DOHH2 (cell line): ENCODE measurements at regions not wholly inside any gene's neighbourhood (a gene's known extent, or its start where the extent isn't known, plus 50 kb on each side); places are given as distances from the start of the nearest gene placed in this dataset.

Source experiments
- H3F3A ChIP-seq: fragments of 200-600 bp; sonication (generic), shearing (Covaris generic); 2 replicates; pipeline ENCODE4 v1.6.0; 2016; ENCODE audit warnings: antibody characterized with exemption, mild to moderate bottlenecking; ENCODE audit not compliant: control insufficient read depth, insufficient read depth
- H3K27ac ChIP-seq: fragments of 200-600 bp; sonication (generic); 2 replicates; pipeline ENCODE4 v1.5.1; 2014; ENCODE audit warnings: low read depth, mild to moderate bottlenecking, low read length, moderate library complexity
- H3K27me3 ChIP-seq: fragments of 200-600 bp; sonication (generic); 2 replicates; pipeline ENCODE4 v1.6.1; 2014; ENCODE audit warnings: mild to moderate bottlenecking, low read length, mixed read lengths; ENCODE audit not compliant: control insufficient read depth
- H3K36me3 ChIP-seq: fragments of 200-600 bp; sonication (generic); 2 replicates; pipeline ENCODE4 v1.6.1; 2014; ENCODE audit warnings: mild to moderate bottlenecking, low read length, moderate library complexity, mixed read lengths; ENCODE audit not compliant: control insufficient read depth
- H3K4me1 ChIP-seq: fragments of 200-600 bp; sonication (generic); 2 replicates; pipeline ENCODE4 v1.6.1; 2014; ENCODE audit warnings: mild to moderate bottlenecking, low read length, mixed read lengths; ENCODE audit not compliant: control insufficient read depth
- H3K4me2 ChIP-seq: fragments of 200-600 bp; sonication (generic); 2 replicates; pipeline ENCODE4 v1.6.0; 2014; ENCODE audit warnings: mild to moderate bottlenecking, low read length, moderate library complexity
- H3K4me3 ChIP-seq: fragments of 200-600 bp; sonication (generic); 2 replicates; pipeline ENCODE4 v1.5.1; 2014; ENCODE audit warnings: mild to moderate bottlenecking, low read length, mixed read lengths
- H3K79me2 ChIP-seq: fragments of 200-600 bp; sonication (generic); 2 replicates; pipeline ENCODE4 v1.6.1; 2014; ENCODE audit warnings: mild to moderate bottlenecking, low read length, mixed read lengths; ENCODE audit not compliant: control insufficient read depth
- H3K9me2 ChIP-seq: fragments of 200-600 bp; sonication (generic); replicated peaks from 2 replicates; pipeline ENCODE4 v1.6.1; 2014; ENCODE audit warnings: mild to moderate bottlenecking, low read length, mixed read lengths; ENCODE audit not compliant: control insufficient read depth
- H3K9me3 ChIP-seq: fragments of 200-600 bp; sonication (generic); 2 replicates; pipeline ENCODE4 v1.6.1; 2014; ENCODE audit warnings: antibody characterized with exemption, low read length, mixed read lengths; ENCODE audit not compliant: control insufficient read depth, insufficient read depth
- H4K20me1 ChIP-seq: fragments of 200-600 bp; sonication (generic); 2 replicates; pipeline ENCODE4 v1.6.0; 2014; ENCODE audit warnings: low read depth, mild to moderate bottlenecking, antibody characterized with exemption, low read length, moderate library complexity; ENCODE audit not compliant: control insufficient read depth, insufficient read depth
- EZH2phosphoT487 ChIP-seq: fragments of 200-600 bp; sonication (generic); IDR thresholded peaks from 2 replicates; pipeline ENCODE4 v1.6.1; 2017; ENCODE audit warnings: borderline replicate concordance, mild to moderate bottlenecking, antibody characterized with exemption, low read length, moderate library complexity, mixed read lengths
- TF ChIP-seq, protein P1 (sequence below): fragments of 200-600 bp; sonication (generic); IDR thresholded peaks from one replicate; pipeline ENCODE4 v1.5.1; 2014; ENCODE audit warnings: antibody characterized with exemption, mild to moderate bottlenecking, low read depth, low read length; ENCODE audit not compliant: poor library complexity, severe bottlenecking

DNA sequence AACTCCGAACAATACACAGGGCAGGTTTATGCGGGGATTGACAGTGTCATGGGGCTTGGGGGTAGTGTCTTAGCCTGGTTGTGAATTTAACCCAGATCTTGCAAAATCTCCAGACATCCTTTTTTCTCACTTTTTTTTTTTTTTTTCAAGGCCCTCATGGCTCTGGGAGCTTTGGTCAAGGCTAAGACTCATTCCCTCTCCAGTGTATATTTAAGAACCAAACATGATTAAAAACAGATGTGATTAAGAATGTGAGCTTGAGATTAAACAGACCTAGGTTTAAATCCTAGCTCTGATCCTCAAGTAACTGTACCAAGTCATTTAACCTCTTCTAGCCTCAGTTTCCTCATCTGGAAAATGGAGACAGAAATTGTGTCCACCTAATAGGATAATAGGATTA lies 151.7 kb upstream of the FUT8 start:
- H3K27me3 ChIP-seq: no peaks in the 10 kb centered on the region
- no peaks in the 10 kb centered on the region for H3K79me2 ChIP-seq
- no peak overlapping the region for H3K27ac ChIP-seq
- no peaks in the 10 kb centered on the region for H3K36me3 ChIP-seq
- H4K20me1 ChIP-seq: no peaks in the 10 kb centered on the region
- H3K4me3 ChIP-seq: no peak overlapping the region
- no peaks in the 10 kb centered on the region for H3F3A ChIP-seq
- H3K9me3 ChIP-seq: no peaks in the 10 kb centered on the region
- H3K9me2 ChIP-seq: no peaks in the 10 kb centered on the region
- TF ChIP-seq, protein P1, sequence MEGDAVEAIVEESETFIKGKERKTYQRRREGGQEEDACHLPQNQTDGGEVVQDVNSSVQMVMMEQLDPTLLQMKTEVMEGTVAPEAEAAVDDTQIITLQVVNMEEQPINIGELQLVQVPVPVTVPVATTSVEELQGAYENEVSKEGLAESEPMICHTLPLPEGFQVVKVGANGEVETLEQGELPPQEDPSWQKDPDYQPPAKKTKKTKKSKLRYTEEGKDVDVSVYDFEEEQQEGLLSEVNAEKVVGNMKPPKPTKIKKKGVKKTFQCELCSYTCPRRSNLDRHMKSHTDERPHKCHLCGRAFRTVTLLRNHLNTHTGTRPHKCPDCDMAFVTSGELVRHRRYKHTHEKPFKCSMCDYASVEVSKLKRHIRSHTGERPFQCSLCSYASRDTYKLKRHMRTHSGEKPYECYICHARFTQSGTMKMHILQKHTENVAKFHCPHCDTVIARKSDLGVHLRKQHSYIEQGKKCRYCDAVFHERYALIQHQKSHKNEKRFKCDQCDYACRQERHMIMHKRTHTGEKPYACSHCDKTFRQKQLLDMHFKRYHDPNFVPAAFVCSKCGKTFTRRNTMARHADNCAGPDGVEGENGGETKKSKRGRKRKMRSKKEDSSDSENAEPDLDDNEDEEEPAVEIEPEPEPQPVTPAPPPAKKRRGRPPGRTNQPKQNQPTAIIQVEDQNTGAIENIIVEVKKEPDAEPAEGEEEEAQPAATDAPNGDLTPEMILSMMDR: no peak
- no peak for TF ChIP-seq EZH2phosphoT487
- peaks cover 6% of the 10 kb centered on the region for H3K4me1 ChIP-seq
- no peak overlapping the region for H3K4me2 ChIP-seq

DNA sequence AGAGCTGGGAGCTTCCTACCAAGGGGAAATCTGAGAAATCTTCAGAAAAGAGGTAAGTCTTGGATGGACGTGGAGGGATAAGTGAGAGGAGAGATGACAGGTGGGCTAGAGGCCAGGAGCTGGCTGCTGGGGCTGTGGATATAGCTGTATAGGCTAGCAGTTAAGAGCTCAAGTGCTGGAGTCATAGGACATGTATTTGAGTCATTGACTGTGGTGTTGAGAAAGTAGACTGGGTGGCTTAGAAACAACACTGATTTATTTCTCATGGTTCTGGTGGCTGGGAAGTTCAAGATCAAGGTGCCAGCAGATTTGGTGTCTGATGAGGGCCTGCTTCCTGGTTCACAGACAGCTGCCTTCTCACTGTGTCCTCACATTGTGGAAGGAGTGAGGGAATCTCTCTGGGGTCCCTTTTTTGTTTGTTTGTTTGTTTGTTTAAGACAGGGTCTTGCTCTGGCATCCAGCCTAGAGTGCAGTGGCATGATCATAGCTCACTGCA lies 151.1 kb upstream of the FUT8 start:
- H3K4me2 ChIP-seq: no peak overlapping the region
- no peaks in the 10 kb centered on the region for H3K79me2 ChIP-seq
- H3K4me3 ChIP-seq: no peak overlapping the region
- H3K9me3 ChIP-seq: no peaks in the 10 kb centered on the region
- H4K20me1 ChIP-seq: no peaks in the 10 kb centered on the region
- TF ChIP-seq, protein P1: no peak
- no peak for TF ChIP-seq EZH2phosphoT487
- H3K27ac ChIP-seq: no peak overlapping the region
- no peaks in the 10 kb centered on the region for H3K27me3 ChIP-seq
- H3F3A ChIP-seq: no peaks in the 10 kb centered on the region
- H3K36me3 ChIP-seq: no peaks in the 10 kb centered on the region
- H3K9me2 ChIP-seq: no peaks in the 10 kb centered on the region
- no peaks in the 10 kb centered on the region for H3K4me1 ChIP-seq

DNA sequence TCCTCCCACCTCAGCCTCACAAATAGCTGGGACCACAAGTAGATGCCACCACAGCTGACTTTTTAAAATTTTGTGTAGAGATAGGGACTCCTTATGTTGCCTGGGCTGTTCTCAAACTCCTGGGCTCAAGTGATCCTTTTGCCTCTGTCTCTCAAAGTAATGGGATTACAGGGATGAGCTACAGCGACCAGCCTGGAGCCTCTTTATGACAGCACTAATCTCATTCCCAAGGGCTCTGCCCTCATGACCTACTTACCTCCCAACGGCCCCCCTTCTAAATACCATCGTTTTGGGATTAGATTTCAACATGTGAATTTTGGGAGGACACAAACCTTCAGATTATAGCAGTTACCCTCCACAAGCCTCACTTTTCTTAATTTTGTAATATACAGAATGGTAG lies 150.6 kb upstream of the FUT8 start:
- Histone ChIP-seq H3K79me2 (no peaks in the 10 kb centered on the region), H3K27me3 (no peaks in the 10 kb centered on the region), H3K4me2 (no peak overlapping the region), H3K9me2 (no peaks in the 10 kb centered on the region), H3K36me3 (no peaks in the 10 kb centered on the region), H4K20me1 (no peaks in the 10 kb centered on the region), H3K27ac (no peak overlapping the region), H3K9me3 (no peaks in the 10 kb centered on the region), H3K4me3 (no peak overlapping the region), H3F3A (no peaks in the 10 kb centered on the region), H3K4me1 (no peaks in the 10 kb centered on the region)
- TF ChIP-seq, protein P1: no peak
- TF ChIP-seq EZH2phosphoT487: no peak
